Lung microvascular endothelial cell (primary cell): ENCODE measurements at regions not wholly inside any gene's neighbourhood (a gene's known extent, or its start where the extent isn't known, plus 50 kb on each side); places are given as distances from the start of the nearest gene placed in this dataset.
A peak's percentile ranks its signal among the peaks of the same experiment; 100 is the strongest.

Experiments
- DNase-seq, 2 donors: peaks; one replicate each; pipeline versions ENCODE4 v3.0.0 to v3.0.0-alpha.2; 2010; ENCODE audit warnings: low read depth in 2 of 2

GRCh38 chr18:69216321-69216720 lies 184.4 kb upstream of the DOK6 start:
- no peak for DNase-seq

GRCh38 chr18:69217196-69218000 lies 183.3 kb upstream of the DOK6 start:
- no peak for DNase-seq

- DNase-seq = no peak
Measured at GRCh38 chr18:69220529-69220928, 180.2 kb upstream of the DOK6 start.

- DNase-seq = no peak
Measured at GRCh38 chr18:69222089-69222488, 178.6 kb upstream of the DOK6 start.

- no peak for DNase-seq
Measured at GRCh38 chr18:69226971-69227370, 173.7 kb upstream of the DOK6 start.

GRCh38 chr18:69230204-69230603 lies 170.5 kb upstream of the DOK6 start:
- DNase-seq = no peak

GRCh38 chr18:69233465-69234054 lies 167.1 kb upstream of the DOK6 start:
- no peak for DNase-seq

- DNase-seq = no peak
Measured at GRCh38 chr18:69239849-69240674, 160.6 kb upstream of the DOK6 start.

- DNase-seq = no peak
Measured at GRCh38 chr18:69246027-69246426, 154.7 kb upstream of the DOK6 start.

- DNase-seq = no peak
Measured at GRCh38 chr18:69250305-69251151, 150.2 kb upstream of the DOK6 start.

- peak in 1 of 2 donors; percentile 0 for DNase-seq
Measured at GRCh38 chr18:69257861-69258458, 142.7 kb upstream of the DOK6 start.

GRCh38 chr18:69259282-69259681 lies 141.4 kb upstream of the DOK6 start:
- DNase-seq = no peak

- DNase-seq = no peak
Measured at GRCh38 chr18:69261406-69261805, 139.3 kb upstream of the DOK6 start.

- DNase-seq = no peak
Measured at GRCh38 chr18:69265656-69266055, 135.0 kb upstream of the DOK6 start.

- no peak for DNase-seq
Measured at GRCh38 chr18:69267895-69268294, 132.8 kb upstream of the DOK6 start.

- DNase-seq = no peak
Measured at GRCh38 chr18:69282371-69282770, 118.3 kb upstream of the DOK6 start.

- no peak for DNase-seq
Measured at GRCh38 chr18:69291044-69291443, 109.6 kb upstream of the DOK6 start.

GRCh38 chr18:69291755-69292154 lies 108.9 kb upstream of the DOK6 start:
- DNase-seq = no peak

- DNase-seq = no peak
Measured at GRCh38 chr18:69300185-69300584, 100.5 kb upstream of the DOK6 start.

- no peak for DNase-seq
Measured at GRCh38 chr18:69308619-69309018, 92.1 kb upstream of the DOK6 start.

GRCh38 chr18:69326094-69326493 lies 74.6 kb upstream of the DOK6 start:
- no peak for DNase-seq
